Neural progenitor cell (in vitro differentiated cells): ENCODE measurements at regions not wholly inside any gene's neighbourhood (a gene's known extent, or its start where the extent isn't known, plus 50 kb on each side); places are given as distances from the start of the nearest gene placed in this dataset.

Experiments
- DNase-seq: peaks from one replicate; pipeline ENCODE4 v3.0.0-alpha.2; 2016; ENCODE audit warnings: low spot score
- H2AFZ ChIP-seq: fragments of 200-600 bp; sonication (generic); replicated peaks from 2 replicates; pipeline ENCODE4 v1.6.1; 2016; ENCODE audit warnings: antibody characterized with exemption
- H3F3A ChIP-seq: fragments of 200-600 bp; sonication (generic); 2 replicates; pipeline ENCODE4 v1.6.1; 2016; ENCODE audit warnings: antibody characterized with exemption, low read depth
- H3K27ac ChIP-seq: fragments of 200-600 bp; sonication (generic); 2 replicates; pipeline ENCODE4 v1.5.1; 2016; ENCODE audit warnings: mild to moderate bottlenecking
- H3K27me3 ChIP-seq: fragments of 200-600 bp; sonication (generic); 2 replicates; pipeline ENCODE4 v1.6.1; 2016; ENCODE audit warnings: mild to moderate bottlenecking, moderate library complexity
- H3K36me3 ChIP-seq: fragments of 200-600 bp; sonication (generic); 2 replicates; pipeline ENCODE4 v1.5.1; 2016
- H3K4me1 ChIP-seq: fragments of 200-600 bp; sonication (generic); 2 replicates; pipeline ENCODE4 v1.6.1; 2016; ENCODE audit warnings: mixed run types
- H3K4me2 ChIP-seq: fragments of 200-600 bp; sonication (generic); 2 replicates; pipeline ENCODE4 v1.6.1; 2016
- H3K4me3 ChIP-seq: fragments of 200-600 bp; sonication (generic); 2 replicates; pipeline ENCODE4 v1.5.1; 2016
- H3K79me2 ChIP-seq: fragments of 200-600 bp; sonication (generic); 2 replicates; pipeline ENCODE4 v1.6.1; 2016; ENCODE audit warnings: low read depth
- H3K9ac ChIP-seq: fragments of 200-600 bp; sonication (generic); 2 replicates; pipeline ENCODE4 v1.6.1; 2016
- H3K9me3 ChIP-seq: fragments of 200-600 bp; sonication (generic); 2 replicates; pipeline ENCODE4 v1.5.1; 2016; ENCODE audit warnings: low read depth
- H4K20me1 ChIP-seq: fragments of 200-600 bp; sonication (generic); 2 replicates; pipeline ENCODE4 v1.6.1; 2016; ENCODE audit warnings: low read depth
- H3K27ac Mint-ChIP-seq: 3 replicates; pipeline ENCODE4 v1.8.0; 2021; ENCODE audit warnings: mixed read lengths
- H3K27me3 Mint-ChIP-seq: 2 replicates; pipeline ENCODE4 v1.8.0; 2022; ENCODE audit warnings: low read depth, mild to moderate bottlenecking, inconsistent platforms, moderate library complexity, mixed read lengths; ENCODE audit not compliant: insufficient read depth
- H3K36me3 Mint-ChIP-seq: 3 replicates; pipeline ENCODE4 v1.8.0; 2021; ENCODE audit warnings: mixed read lengths
- H3K4me1 Mint-ChIP-seq: 3 replicates; pipeline ENCODE4 v1.8.0; 2021; ENCODE audit warnings: mixed read lengths
- H3K4me3 Mint-ChIP-seq: 3 replicates; pipeline ENCODE4 v1.8.0; 2021; ENCODE audit warnings: mild to moderate bottlenecking, moderate library complexity, mixed read lengths
- H3K9me3 Mint-ChIP-seq: 3 replicates; pipeline ENCODE4 v1.8.0; 2020; ENCODE audit warnings: mixed read lengths
- CTCF ChIP-seq: fragments of 200-600 bp; sonication (generic); IDR thresholded peaks from 2 replicates; pipeline ENCODE4 v1.5.1; 2017; ENCODE audit warnings: antibody characterized with exemption, mild to moderate bottlenecking
- EZH2 ChIP-seq: fragments of 200-600 bp; sonication (generic); IDR thresholded peaks from 2 replicates; pipeline ENCODE4 v1.6.1; 2017; ENCODE audit warnings: antibody characterized with exemption, mild to moderate bottlenecking, moderate library complexity
- EZH2phosphoT487 ChIP-seq: fragments of 200-600 bp; sonication (generic); IDR thresholded peaks from 2 replicates; pipeline ENCODE4 v1.6.1; 2017; ENCODE audit warnings: antibody characterized with exemption

GRCh38 chr3:178457511-178457910 is 78.7 kb upstream of the KCNMB2 start:
- no peaks in the 10 kb centered on the region for H3K36me3 Mint-ChIP-seq
- H3K9me3 ChIP-seq, result no peaks in the 10 kb centered on the region
- no peaks in the 10 kb centered on the region for H3K36me3 ChIP-seq
- no peak overlapping the region for H3K4me3 Mint-ChIP-seq
- H3K27me3 ChIP-seq, result no peaks in the 10 kb centered on the region
- H3K4me1 Mint-ChIP-seq, result peaks cover 16% of the 10 kb centered on the region
- H3F3A ChIP-seq, result no peaks in the 10 kb centered on the region
- no peak for DNase-seq
- H3K27ac ChIP-seq, result no peak overlapping the region
- H3K9me3 Mint-ChIP-seq, result peaks cover 2% of the 10 kb centered on the region
- no peak overlapping the region for H3K9ac ChIP-seq
- peaks cover 1% of the 10 kb centered on the region for H3K27me3 Mint-ChIP-seq
- no peak for TF ChIP-seq EZH2phosphoT487
- no peak for TF ChIP-seq CTCF
- no peak for TF ChIP-seq EZH2
- no peak overlapping the region for H3K4me2 ChIP-seq
- peaks cover 3% of the 10 kb centered on the region for H3K4me1 ChIP-seq
- H3K79me2 ChIP-seq, result no peaks in the 10 kb centered on the region
- no peak overlapping the region for H3K27ac Mint-ChIP-seq
- H2AFZ ChIP-seq, result no peak overlapping the region
- H3K4me3 ChIP-seq, result no peak overlapping the region
- no peaks in the 10 kb centered on the region for H4K20me1 ChIP-seq

GRCh38 chr3:178458313-178459037 is 77.8 kb upstream of the KCNMB2 start:
- TF ChIP-seq CTCF (no peak), EZH2 (no peak), EZH2phosphoT487 (no peak)
- Mint-ChIP-seq H3K4me3 (no peak overlapping the region), H3K4me1 (peaks cover 16% of the 10 kb centered on the region), H3K9me3 (peaks cover under 1% of the 10 kb centered on the region), H3K27me3 (peaks cover 2% of the 10 kb centered on the region), H3K36me3 (no peaks in the 10 kb centered on the region), H3K27ac (no peak overlapping the region)
- Histone ChIP-seq H3K9me3 (no peaks in the 10 kb centered on the region), H3K27me3 (no peaks in the 10 kb centered on the region), H4K20me1 (no peaks in the 10 kb centered on the region), H3K9ac (no peak overlapping the region), H2AFZ (no peak overlapping the region), H3K79me2 (no peaks in the 10 kb centered on the region), H3K4me3 (no peak overlapping the region), H3K36me3 (no peaks in the 10 kb centered on the region), H3K27ac (no peak overlapping the region), H3K4me2 (no peak overlapping the region), H3K4me1 (peaks cover 3% of the 10 kb centered on the region), H3F3A (no peaks in the 10 kb centered on the region)
- DNase-seq, result no peak

- Mint-ChIP-seq H3K4me3 (no peak overlapping the region), H3K4me1 (peaks cover 16% of the 10 kb centered on the region), H3K27ac (no peak overlapping the region), H3K36me3 (no peaks in the 10 kb centered on the region), H3K9me3 (no peaks in the 10 kb centered on the region), H3K27me3 (peaks cover 2% of the 10 kb centered on the region)
- TF ChIP-seq CTCF, result no peak
- no peak for DNase-seq
- no peak overlapping the region for H3K27ac ChIP-seq
- H4K20me1 ChIP-seq, result no peaks in the 10 kb centered on the region
- H3F3A ChIP-seq, result no peaks in the 10 kb centered on the region
- no peak overlapping the region for H3K4me3 ChIP-seq
- H3K9ac ChIP-seq, result no peak overlapping the region
- no peak overlapping the region for H2AFZ ChIP-seq
- H3K4me2 ChIP-seq, result no peak overlapping the region
- H3K27me3 ChIP-seq, result no peaks in the 10 kb centered on the region
- H3K4me1 ChIP-seq, result peaks cover 3% of the 10 kb centered on the region
- H3K79me2 ChIP-seq, result no peaks in the 10 kb centered on the region
- H3K36me3 ChIP-seq, result no peaks in the 10 kb centered on the region
- no peaks in the 10 kb centered on the region for H3K9me3 ChIP-seq
These were observed 77.2 kb upstream of the KCNMB2 start for GRCh38 chr3:178459038-178459410.
